ENCODE measurements at regions not wholly inside any gene's neighbourhood (a gene's known extent, or its start where the extent isn't known, plus 50 kb on each side); places are given as distances from the start of the nearest gene placed in this dataset.

DNA sequence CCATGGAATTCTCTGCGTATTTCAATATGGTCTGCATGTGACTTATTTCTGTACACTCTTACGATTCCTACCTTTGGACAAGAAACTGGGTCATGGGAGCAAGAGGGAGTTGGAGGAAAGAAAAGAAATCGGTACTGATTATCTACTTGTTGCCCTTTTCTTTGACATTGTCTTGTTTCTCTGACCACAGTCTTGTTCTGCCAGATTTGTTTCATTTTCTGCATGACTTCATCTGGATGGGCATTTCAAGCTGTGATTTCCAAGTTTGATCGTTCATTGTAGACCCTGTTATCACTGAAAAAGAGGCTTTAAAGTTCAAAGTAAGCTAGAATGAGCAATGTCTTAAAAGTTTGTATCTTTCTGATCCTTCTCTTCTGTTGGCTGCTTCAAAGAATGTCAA, 2186.3 kb upstream of the CELF4 start:
- no peaks in the 10 kb centered on the region for H3K4me1 ChIP-seq
- H3K36me3 ChIP-seq = no peaks in the 10 kb centered on the region
- no peak for DNase-seq
- WGBS, 5 donors = 85 to 94% (median 88%) methylated on average over 4 of the region's 4 CpGs
- H3K27ac ChIP-seq = no peak overlapping the region
- TF ChIP-seq POLR2AphosphoS5 (IDR thresholded peaks at IDR 0.05) = no peak
- TF ChIP-seq, protein P1, sequence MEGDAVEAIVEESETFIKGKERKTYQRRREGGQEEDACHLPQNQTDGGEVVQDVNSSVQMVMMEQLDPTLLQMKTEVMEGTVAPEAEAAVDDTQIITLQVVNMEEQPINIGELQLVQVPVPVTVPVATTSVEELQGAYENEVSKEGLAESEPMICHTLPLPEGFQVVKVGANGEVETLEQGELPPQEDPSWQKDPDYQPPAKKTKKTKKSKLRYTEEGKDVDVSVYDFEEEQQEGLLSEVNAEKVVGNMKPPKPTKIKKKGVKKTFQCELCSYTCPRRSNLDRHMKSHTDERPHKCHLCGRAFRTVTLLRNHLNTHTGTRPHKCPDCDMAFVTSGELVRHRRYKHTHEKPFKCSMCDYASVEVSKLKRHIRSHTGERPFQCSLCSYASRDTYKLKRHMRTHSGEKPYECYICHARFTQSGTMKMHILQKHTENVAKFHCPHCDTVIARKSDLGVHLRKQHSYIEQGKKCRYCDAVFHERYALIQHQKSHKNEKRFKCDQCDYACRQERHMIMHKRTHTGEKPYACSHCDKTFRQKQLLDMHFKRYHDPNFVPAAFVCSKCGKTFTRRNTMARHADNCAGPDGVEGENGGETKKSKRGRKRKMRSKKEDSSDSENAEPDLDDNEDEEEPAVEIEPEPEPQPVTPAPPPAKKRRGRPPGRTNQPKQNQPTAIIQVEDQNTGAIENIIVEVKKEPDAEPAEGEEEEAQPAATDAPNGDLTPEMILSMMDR (IDR thresholded peaks at IDR 0.05 in 8 of 11, conservative IDR thresholded peaks at IDR 0.05 in 3 of 11) = no peak
- no peak for TF ChIP-seq POLR2A (IDR thresholded peaks at IDR 0.05)
- H3K4me3 ChIP-seq = no peak overlapping the region
- intact Hi-C loops (cut with DNase I; ENCODE audit: low total_unique reads) = no loop called here
- H3K27me3 ChIP-seq (replicated peaks in 1 of 7) = no peaks in the 10 kb centered on the region
- H3K9me3 ChIP-seq = peaks cover 0 to 17% (median 2%) of the 10 kb centered on the region in 8 donors

DNA sequence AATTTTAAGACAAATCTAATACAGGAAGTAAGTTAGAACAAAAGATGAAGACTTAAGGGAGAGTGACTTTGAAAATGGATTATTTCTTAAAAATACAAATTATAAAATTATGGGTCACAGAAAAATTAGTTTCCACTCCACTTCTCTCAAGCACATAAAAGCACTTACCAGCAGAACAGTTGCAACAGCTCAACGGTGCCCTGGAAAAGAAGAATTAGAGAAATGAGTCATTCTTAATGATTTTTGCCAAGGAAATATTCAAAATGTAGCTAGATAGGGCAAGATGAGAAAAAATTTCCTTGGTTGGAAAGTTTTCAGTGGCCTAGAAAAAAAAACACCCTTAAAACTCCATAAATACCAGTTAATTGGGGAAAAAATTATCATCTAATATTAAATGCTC, 2185.6 kb upstream of the CELF4 start:
- no peaks in the 10 kb centered on the region for H3K27me3 ChIP-seq (replicated peaks in 1 of 7)
- no peak for DNase-seq
- intact Hi-C loops (cut with DNase I; ENCODE audit: low total_unique reads) = no loop called here
- no peak overlapping the region for H3K27ac ChIP-seq
- no peaks in the 10 kb centered on the region for H3K4me1 ChIP-seq
- no peak overlapping the region for H3K4me3 ChIP-seq
- H3K9me3 ChIP-seq = peaks cover 0 to 17% (median 2%) of the 10 kb centered on the region in 8 donors
- no peaks in the 10 kb centered on the region for H3K36me3 ChIP-seq
- TF ChIP-seq POLR2AphosphoS5 (IDR thresholded peaks at IDR 0.05) = no peak
- no peak for TF ChIP-seq POLR2A (IDR thresholded peaks at IDR 0.05)
- TF ChIP-seq, protein P1 (IDR thresholded peaks at IDR 0.05 in 8 of 11, conservative IDR thresholded peaks at IDR 0.05 in 3 of 11) = no peak
- 59 to 81% (median 68%) methylated on average over 1 of the region's 1 CpG for WGBS, 5 donors

DNA sequence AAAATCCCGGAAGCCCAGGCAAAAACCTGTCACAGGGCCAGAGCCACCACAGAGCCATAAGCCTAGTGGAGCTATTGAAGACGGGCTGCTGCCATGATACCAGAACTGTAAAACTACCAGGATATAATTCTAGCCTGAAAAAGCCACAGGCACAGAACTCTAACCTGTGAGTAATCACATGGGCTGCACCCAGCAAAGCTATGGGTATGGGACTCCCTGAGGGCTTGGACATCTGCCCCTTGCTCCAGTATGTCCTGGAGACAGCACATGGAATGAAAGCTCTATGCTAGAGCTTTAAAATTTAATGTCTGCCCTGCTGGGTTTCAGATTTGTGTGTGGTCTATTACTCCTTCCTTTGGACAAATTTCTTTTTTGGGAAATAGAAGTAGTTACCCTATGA, 2183.6 kb upstream of the CELF4 start:
- 86 to 100% (median 94%) methylated on average over 2 of the region's 2 CpGs for WGBS, 5 donors
- Histone ChIP-seq H3K9me3 (peaks cover 0 to 7% (median 0%) of the 10 kb centered on the region in 8 donors), H3K27me3 (replicated peaks in 1 of 7) (no peaks in the 10 kb centered on the region), H3K27ac (no peak overlapping the region), H3K4me1 (no peaks in the 10 kb centered on the region), H3K4me3 (no peak overlapping the region), H3K36me3 (no peaks in the 10 kb centered on the region)
- no peak for DNase-seq
- no peak for TF ChIP-seq POLR2AphosphoS5 (IDR thresholded peaks at IDR 0.05)
- intact Hi-C loops (cut with DNase I; ENCODE audit: low total_unique reads) = no loop called here

DNA sequence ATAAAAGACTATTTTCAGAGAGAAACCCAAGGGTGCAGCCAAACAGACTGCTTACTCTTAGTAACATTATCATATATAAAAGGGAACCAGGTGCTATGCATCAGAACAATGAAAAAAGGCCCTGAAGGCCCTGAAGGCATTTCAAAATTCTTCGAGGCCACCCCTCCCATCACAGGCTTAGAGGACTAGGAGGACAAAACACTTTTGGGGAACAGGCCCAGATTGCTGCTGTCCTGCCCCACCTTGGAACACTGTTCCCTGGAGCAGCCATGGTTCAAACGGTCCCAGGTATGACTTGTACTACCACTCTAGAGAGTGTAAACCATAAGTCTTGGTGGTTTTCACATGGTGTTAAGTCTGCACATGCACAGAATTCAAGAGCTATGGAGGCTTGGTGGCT, 2183.1 kb upstream of the CELF4 start:
- Histone ChIP-seq H3K27ac (no peak overlapping the region), H3K9me3 (peaks cover 0 to 7% (median 0%) of the 10 kb centered on the region in 8 donors), H3K4me1 (no peaks in the 10 kb centered on the region), H3K36me3 (no peaks in the 10 kb centered on the region), H3K4me3 (no peak overlapping the region), H3K27me3 (replicated peaks in 1 of 7) (no peaks in the 10 kb centered on the region)
- intact Hi-C loops (cut with DNase I; ENCODE audit: low total_unique reads) = no loop called here
- DNase-seq = no peak
- TF ChIP-seq, protein P1 (IDR thresholded peaks at IDR 0.05 in 8 of 11, conservative IDR thresholded peaks at IDR 0.05 in 3 of 11) = no peak
- TF ChIP-seq POLR2A (IDR thresholded peaks at IDR 0.05) = no peak
- TF ChIP-seq POLR2AphosphoS5 (IDR thresholded peaks at IDR 0.05) = no peak
- WGBS, 5 donors = 78 to 95% (median 90%) methylated on average over 2 of the region's 2 CpGs

DNA sequence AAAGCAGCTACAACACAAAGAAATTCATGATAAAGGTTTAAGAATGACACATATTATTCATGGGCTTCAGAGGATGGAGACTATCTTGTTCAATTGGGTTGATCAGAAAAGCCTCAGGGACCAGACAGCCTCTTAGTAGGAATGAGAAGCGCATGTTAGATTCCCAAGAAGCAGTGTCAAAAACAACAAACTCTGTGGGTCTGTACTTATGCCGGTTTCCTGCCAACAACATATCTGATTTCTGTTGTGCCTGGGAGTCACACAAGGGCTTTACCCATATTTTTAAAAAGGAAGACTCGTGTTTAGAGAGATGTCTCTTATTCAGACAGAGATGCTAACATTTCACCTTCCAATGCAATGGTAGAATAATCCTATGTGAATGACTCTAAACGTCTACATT, 2180.6 kb upstream of the CELF4 start:
- intact Hi-C loops (cut with DNase I; ENCODE audit: low total_unique reads) = no loop called here

More for the DNA sequence above, 2180.6 kb upstream of the CELF4 start:
- no peaks in the 10 kb centered on the region for H3K4me1 ChIP-seq
- H3K36me3 ChIP-seq = no peaks in the 10 kb centered on the region
- WGBS, 5 donors = 81 to 89% (median 86%) methylated on average over 4 of the region's 4 CpGs
- H3K27ac ChIP-seq = no peak overlapping the region
- H3K4me3 ChIP-seq = no peak overlapping the region
- peaks cover 0 to 7% (median 0%) of the 10 kb centered on the region in 8 donors for H3K9me3 ChIP-seq
- DNase-seq = no peak
- TF ChIP-seq POLR2A (IDR thresholded peaks at IDR 0.05) (no peak), POLR2AphosphoS5 (IDR thresholded peaks at IDR 0.05) (no peak)
- TF ChIP-seq, protein P1 (IDR thresholded peaks at IDR 0.05 in 8 of 11, conservative IDR thresholded peaks at IDR 0.05 in 3 of 11) = no peak
- no peaks in the 10 kb centered on the region for H3K27me3 ChIP-seq (replicated peaks in 1 of 7)
